ENCODE measurements at regions not wholly inside any gene's neighbourhood (a gene's known extent, or its start where the extent isn't known, plus 50 kb on each side); places are given as distances from the start of the nearest gene placed in this dataset.

DNA sequence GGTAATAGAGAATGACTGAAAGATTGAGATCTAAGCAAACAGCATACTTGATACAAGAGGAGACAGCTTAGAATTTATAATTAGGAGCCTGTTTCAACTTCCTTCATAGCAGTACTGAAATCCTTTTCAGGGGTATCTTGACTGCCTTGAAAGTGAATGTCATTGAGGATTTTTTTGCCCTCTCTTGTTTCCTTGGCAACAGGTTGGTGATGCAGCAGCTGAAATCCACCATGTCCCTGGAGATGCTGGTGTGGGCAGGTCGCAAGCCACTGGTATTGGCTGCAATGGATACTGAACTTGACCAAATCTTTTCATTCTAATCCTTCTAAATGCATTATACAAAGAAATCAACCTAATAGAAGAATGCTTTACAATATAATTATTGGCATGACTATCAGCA, 59.3 kb upstream of the GAP43 start:
- intact Hi-C loops (cut with DNase I), result no loop called here
- DNase-seq (no peak), FAIRE-seq (no peak)
- H3K9me3 ChIP-seq (ENCODE audit: control insufficient read depth in 2 of 3, insufficient read depth in 1 of 3, low read length in 3 of 3), result no peaks in the 10 kb centered on the region
- no peak for TF ChIP-seq CTCF (IDR thresholded peaks at IDR 0.05; ENCODE audit: borderline replicate concordance, extremely low read depth, insufficient read depth)
- H3K27ac ChIP-seq (ENCODE audit: low read depth in 2 of 2, low read length in 2 of 2), result no peak overlapping the region
- no peaks in the 10 kb centered on the region for H3K27me3 ChIP-seq (ENCODE audit: control insufficient read depth, insufficient read depth, low read length)
- H3K4me3 ChIP-seq (ENCODE audit: low read length in 3 of 3), result no peak overlapping the region
- no peaks in the 10 kb centered on the region for H3K36me3 ChIP-seq (ENCODE audit: control insufficient read depth in 2 of 3, insufficient read depth in 3 of 3, low read length in 3 of 3)
- no peak overlapping the region for H3K9ac ChIP-seq (ENCODE audit: low read length in 3 of 3)
- H3K4me1 ChIP-seq (ENCODE audit: control insufficient read depth in 2 of 3, insufficient read depth in 2 of 3, low read depth in 1 of 3, low read length in 3 of 3), result no peaks in the 10 kb centered on the region

- peaks cover 0 to 5% (median 0%) of the 10 kb centered on the region in 3 donors for H3K4me1 ChIP-seq (ENCODE audit: control insufficient read depth in 2 of 3, insufficient read depth in 2 of 3, low read depth in 1 of 3, low read length in 3 of 3)
- no peak for FAIRE-seq
- TF ChIP-seq CTCF (IDR thresholded peaks at IDR 0.05; ENCODE audit: borderline replicate concordance, extremely low read depth, insufficient read depth), result no peak
Measured at GRCh38 chr3:115571413-115571812, 51.9 kb upstream of the GAP43 start.

More at GRCh38 chr3:115571413-115571812, 51.9 kb upstream of the GAP43 start:
- Histone ChIP-seq H3K36me3 (ENCODE audit: control insufficient read depth in 2 of 3, insufficient read depth in 3 of 3, low read length in 3 of 3) (no peaks in the 10 kb centered on the region), H3K9me3 (ENCODE audit: control insufficient read depth in 2 of 3, insufficient read depth in 1 of 3, low read length in 3 of 3) (no peaks in the 10 kb centered on the region), H3K4me3 (ENCODE audit: low read length in 3 of 3) (no peak overlapping the region), H3K27ac (ENCODE audit: low read depth in 2 of 2, low read length in 2 of 2) (no peak overlapping the region), H3K27me3 (ENCODE audit: control insufficient read depth, insufficient read depth, low read length) (no peaks in the 10 kb centered on the region), H3K9ac (ENCODE audit: low read length in 3 of 3) (no peak overlapping the region)
- DNase-seq, result no peak
- intact Hi-C loops (cut with DNase I), result no loop called here

Measured in kidney (tissue), 13 donors.